GM23338 (cell line): ENCODE measurements at regions not wholly inside any gene's neighbourhood (a gene's known extent, or its start where the extent isn't known, plus 50 kb on each side); places are given as distances from the start of the nearest gene placed in this dataset.

ENCODE experiments used
- ATAC-seq: fragments of 200-7000 bp; cut with Tn5 transposase; 3 replicates; pipeline ENCODE4 v1.9.1; 2020
- DNase-seq: peaks from one replicate; pipeline ENCODE4 v3.0.0-alpha.2; 2015; ENCODE audit warnings: low spot score
- H2AFZ ChIP-seq: fragments of 200-600 bp; sonication (generic); 2 replicates; pipeline ENCODE4 v1.8.0; 2016; ENCODE audit warnings: antibody characterized with exemption, mild to moderate bottlenecking, moderate library complexity
- H3F3A ChIP-seq: fragments of 200-600 bp; sonication (generic); replicated peaks from 2 replicates; pipeline ENCODE4 v1.8.0; 2017; ENCODE audit warnings: antibody characterized with exemption, mixed run types, low read depth
- H3K27ac ChIP-seq: fragments of 200-600 bp; sonication (generic); 2 replicates; pipeline ENCODE4 v1.6.1; 2016; ENCODE audit warnings: low read depth
- H3K27me3 ChIP-seq: fragments of 200-600 bp; sonication (generic); 2 replicates; pipeline ENCODE4 v1.8.0; 2016; ENCODE audit warnings: mild to moderate bottlenecking, mixed run types, moderate library complexity; ENCODE audit not compliant: insufficient read depth
- H3K36me3 ChIP-seq: fragments of 200-600 bp; sonication (generic); 2 replicates; pipeline ENCODE4 v1.8.0; 2016; ENCODE audit warnings: mild to moderate bottlenecking; ENCODE audit not compliant: insufficient read depth
- H3K4me1 ChIP-seq: fragments of 200-600 bp; sonication (generic); 2 replicates; pipeline ENCODE4 v1.8.0; 2016; ENCODE audit warnings: mild to moderate bottlenecking, moderate library complexity; ENCODE audit not compliant: insufficient read depth
- H3K4me2 ChIP-seq: fragments of 200-600 bp; sonication (generic); 2 replicates; pipeline ENCODE4 v1.7.1; 2017; ENCODE audit warnings: mixed run types
- H3K4me3 ChIP-seq: fragments of 200-600 bp; sonication (generic); 2 replicates; pipeline ENCODE4 v1.6.1; 2016; ENCODE audit warnings: mixed run types
- H3K79me2 ChIP-seq: fragments of 200-600 bp; sonication (generic); replicated peaks from 2 replicates; pipeline ENCODE4 v1.8.0; 2017; ENCODE audit warnings: mild to moderate bottlenecking; ENCODE audit not compliant: insufficient read depth
- H3K9me2 ChIP-seq: fragments of 200-600 bp; sonication (generic); 2 replicates; pipeline ENCODE4 v1.8.0; 2017; ENCODE audit not compliant: insufficient read depth
- H4K20me1 ChIP-seq: fragments of 200-600 bp; sonication (generic); replicated peaks from 2 replicates; pipeline ENCODE4 v1.8.0; 2017; ENCODE audit warnings: mild to moderate bottlenecking; ENCODE audit not compliant: insufficient read depth
- H3K27ac Mint-ChIP-seq: 2 replicates; pipeline ENCODE4 v1.8.0; 2020; ENCODE audit warnings: inconsistent platforms, mild to moderate bottlenecking, moderate library complexity, mixed read lengths
- H3K27me3 Mint-ChIP-seq: 3 replicates; pipeline ENCODE4 v1.8.0; 2022; ENCODE audit warnings: low read depth, mild to moderate bottlenecking, moderate library complexity, mixed read lengths, inconsistent platforms; ENCODE audit not compliant: insufficient read depth, poor library complexity
- H3K36me3 Mint-ChIP-seq: 3 replicates; pipeline ENCODE4 v1.8.0; 2021; ENCODE audit warnings: low read depth, mild to moderate bottlenecking, inconsistent platforms, moderate library complexity, mixed read lengths
- H3K4me1 Mint-ChIP-seq: 3 replicates; pipeline ENCODE4 v1.8.0; 2020; ENCODE audit warnings: mild to moderate bottlenecking, inconsistent platforms, mixed read lengths
- H3K4me3 Mint-ChIP-seq: 3 replicates; pipeline ENCODE4 v1.8.0; 2021; ENCODE audit warnings: moderate library complexity, mild to moderate bottlenecking, inconsistent platforms, mixed read lengths
- H3K9me3 Mint-ChIP-seq: 3 replicates; pipeline ENCODE4 v1.8.0; 2020; ENCODE audit warnings: moderate library complexity, mild to moderate bottlenecking, inconsistent platforms, mixed read lengths
- CREB1 ChIP-seq: fragments of 250-450 bp; sonication (Bioruptor Pico); IDR thresholded peaks from 2 replicates; pipeline ENCODE4 v1.5.0; 2020; ENCODE audit warnings: low read depth, mild to moderate bottlenecking, moderate library complexity
- CTCF ChIP-seq, 2 experiments: fragments of 200-600 bp in 1 of 2; sonication (generic) in 1 of 2; conservative IDR thresholded peaks; 2 replicates each; pipeline versions ENCODE4 v1.5.1 to v1.6.1; 2016 to 2017; ENCODE audit warnings: antibody characterized with exemption in 2 of 2, low read depth in 2 of 2, mild to moderate bottlenecking in 2 of 2, moderate library complexity in 1 of 2
- ETS1 ChIP-seq: IDR thresholded peaks from 2 replicates; pipeline ENCODE4 v1.6.1; 2016; ENCODE audit warnings: antibody characterized with exemption
- EZH2 ChIP-seq: fragments of 200-600 bp; sonication (generic); IDR thresholded peaks from one replicate; pipeline ENCODE4 v1.8.0; 2017; ENCODE audit warnings: antibody characterized with exemption, mild to moderate bottlenecking, low read depth; ENCODE audit not compliant: unreplicated experiment
- EZH2phosphoT487 ChIP-seq: fragments of 200-600 bp; sonication (generic); IDR thresholded peaks from one replicate; pipeline ENCODE4 v1.8.1; 2018; ENCODE audit warnings: antibody characterized with exemption; ENCODE audit not compliant: unreplicated experiment
- JUNB ChIP-seq: IDR thresholded peaks from one replicate; pipeline ENCODE4 v1.6.1; 2016; ENCODE audit warnings: antibody characterized with exemption; ENCODE audit not compliant: unreplicated experiment
- NANOG ChIP-seq: IDR thresholded peaks from 2 replicates; pipeline ENCODE4 v1.6.1; 2016; ENCODE audit warnings: antibody characterized with exemption, borderline replicate concordance
- POLR2AphosphoS5 ChIP-seq: IDR thresholded peaks from 2 replicates; pipeline ENCODE4 v1.6.1; 2016; ENCODE audit warnings: antibody characterized with exemption, low read depth
- REST ChIP-seq: IDR thresholded peaks from one replicate; pipeline ENCODE4 v1.6.1; 2018; ENCODE audit warnings: antibody characterized with exemption; ENCODE audit not compliant: unreplicated experiment
- STAT1 ChIP-seq: IDR thresholded peaks from one replicate; pipeline ENCODE4 v1.6.1; 2016; ENCODE audit warnings: antibody characterized with exemption; ENCODE audit not compliant: unreplicated experiment
- ZNF114 ChIP-seq: fragments of 250-450 bp; sonication (Bioruptor Pico); IDR thresholded peaks from 2 replicates; pipeline ENCODE4 v1.5.0; 2020; ENCODE audit warnings: mild to moderate bottlenecking, moderate library complexity
- ZNF331 ChIP-seq: fragments of 250-450 bp; sonication (Bioruptor Pico); IDR thresholded peaks from 2 replicates; pipeline ENCODE4 v1.5.0; 2020; ENCODE audit warnings: low read depth, mild to moderate bottlenecking, moderate library complexity
- ZNF462 ChIP-seq: fragments of 250-450 bp; sonication (Bioruptor Pico); IDR thresholded peaks from 2 replicates; pipeline ENCODE4 v1.5.0; 2020; ENCODE audit warnings: mild to moderate bottlenecking, moderate library complexity

- H3K36me3 ChIP-seq, result no peaks in the 10 kb centered on the region
- H3K27me3 Mint-ChIP-seq, result no peaks in the 10 kb centered on the region
- TF ChIP-seq EZH2phosphoT487 (no peak), ETS1 (no peak), EZH2 (no peak), CTCF (conservative IDR thresholded peaks at IDR 0.05; ENCODE audit: low read depth in 2 of 2) (no peak), JUNB (no peak), ZNF331 (CRISPR knock-in tag) (no peak), NANOG (no peak), REST (no peak), ZNF114 (CRISPR knock-in tag) (no peak), POLR2AphosphoS5 (no peak), STAT1 (no peak), CREB1 (CRISPR knock-in tag) (no peak), ZNF462 (CRISPR knock-in tag) (no peak)
- H3K36me3 Mint-ChIP-seq, result no peaks in the 10 kb centered on the region
- H3K4me3 ChIP-seq, result no peak overlapping the region
- ATAC-seq (no peak), DNase-seq (no peak)
- no peak overlapping the region for H3K27ac ChIP-seq
- no peaks in the 10 kb centered on the region for H3K4me1 ChIP-seq
- H3K27me3 ChIP-seq, result no peaks in the 10 kb centered on the region
- no peak overlapping the region for H3K4me2 ChIP-seq
- 0 out of 2 replicates have a peak, but pooled peaks cover 3% of the 10 kb centered on the region for H3K9me2 ChIP-seq
- no peaks in the 10 kb centered on the region for H3K79me2 ChIP-seq
- H4K20me1 ChIP-seq, result no peaks in the 10 kb centered on the region
- H3K9me3 Mint-ChIP-seq, result no peaks in the 10 kb centered on the region
- no peaks in the 10 kb centered on the region for H3F3A ChIP-seq
- no peaks in the 10 kb centered on the region for H3K4me1 Mint-ChIP-seq
- H3K4me3 Mint-ChIP-seq, result no peak overlapping the region
- no peak overlapping the region; the same call in 1 of the 2 replicates for H3K27ac Mint-ChIP-seq
- H2AFZ ChIP-seq, result no peak overlapping the region
These were observed 975.1 kb downstream of the BCL11A start for GRCh38 chr2:59578349-59578748.
